PC-3 (cell line): ENCODE measurements at regions not wholly inside any gene's neighbourhood (a gene's known extent, or its start where the extent isn't known, plus 50 kb on each side); places are given as distances from the start of the nearest gene placed in this dataset.

Experiments
- ATAC-seq: fragments of 200-7000 bp; cut with Tn5 transposase; 2 replicates; pipeline ENCODE4 v1.9.1; 2020; ENCODE audit warnings: mild to moderate bottlenecking, moderate library complexity
- BruUV-seq: library from RNA; stranded (reverse); fragments of 400-500 nt; replicated peaks from 2 replicates; lab custom pipeline; 2021; lab: Mats Ljungman, UMichigan
- CTCF ChIA-PET: fragments of 300-600 bp; sonication (Branson Sonifier 250); formaldehyde crosslinking; loops from one replicate; lab custom pipeline; 2022; ENCODE audit warnings: antibody characterized with exemption; lab: Charles Lee
- POLR2A ChIA-PET: fragments of 300-600 bp; sonication (Branson Sonifier 250); formaldehyde crosslinking; loops from one replicate; lab custom pipeline; 2022; ENCODE audit warnings: antibody characterized with exemption; ENCODE audit not compliant: unreplicated experiment; lab: Charles Lee
- DNase-seq: peaks from one replicate; pipeline ENCODE4 v3.0.0-alpha.2; 2015
- H2AFZ ChIP-seq: fragments of 300-600 bp; sonication (generic); 2 replicates; pipeline ENCODE4 v1.6.0; 2016; ENCODE audit warnings: antibody characterized with exemption, low read length
- H3F3A ChIP-seq: fragments of 300-600 bp; sonication (generic); one replicate; pipeline ENCODE4 v1.6.0; 2017; ENCODE audit warnings: antibody characterized with exemption, low read length, control low read depth, mild to moderate bottlenecking; ENCODE audit not compliant: unreplicated experiment
- H3K27ac ChIP-seq: fragments of 300-600 bp; sonication (generic); 2 replicates; pipeline ENCODE4 v1.5.1; 2016; ENCODE audit warnings: mild to moderate bottlenecking, low read length
- H3K27me3 ChIP-seq: fragments of 300-600 bp; sonication (generic); 2 replicates; pipeline ENCODE4 v1.6.1; 2016; ENCODE audit warnings: low read length, mixed read lengths
- H3K36me3 ChIP-seq: fragments of 300-600 bp; sonication (generic); 2 replicates; pipeline ENCODE4 v1.6.1; 2016; ENCODE audit warnings: low read depth, mixed run types, low read length, mixed read lengths
- H3K4me1 ChIP-seq: fragments of 300-600 bp; sonication (generic); 2 replicates; pipeline ENCODE4 v1.5.1; 2016; ENCODE audit warnings: low read length; ENCODE audit not compliant: insufficient read depth
- H3K4me2 ChIP-seq: fragments of 300-600 bp; sonication (generic); 2 replicates; pipeline ENCODE4 v1.6.0; 2016; ENCODE audit warnings: low read length
- H3K4me3 ChIP-seq: fragments of 300-600 bp; sonication (generic); 2 replicates; pipeline ENCODE4 v1.5.1; 2016; ENCODE audit warnings: mild to moderate bottlenecking, low read length, mixed read lengths
- H3K79me2 ChIP-seq: fragments of 300-600 bp; sonication (generic); 2 replicates; pipeline ENCODE4 v1.6.1; 2017; ENCODE audit warnings: low read length, mixed read lengths
- H3K9ac ChIP-seq: fragments of 300-600 bp; sonication (generic); 2 replicates; pipeline ENCODE4 v1.6.0; 2016; ENCODE audit warnings: mild to moderate bottlenecking, low read length
- H3K9me2 ChIP-seq: fragments of 300-600 bp; sonication (generic); replicated peaks from 2 replicates; pipeline ENCODE4 v1.6.1; 2016; ENCODE audit warnings: mixed run types, low read length, mixed read lengths
- H3K9me3 ChIP-seq: fragments of 300-600 bp; sonication (generic); 2 replicates; pipeline ENCODE4 v1.6.1; 2016; ENCODE audit warnings: low read length, mixed read lengths
- H4K20me1 ChIP-seq: fragments of 300-600 bp; sonication (generic); 2 replicates; pipeline ENCODE4 v1.6.1; 2016; ENCODE audit warnings: low read length, mixed read lengths
- CTCF ChIP-seq: fragments of 300-600 bp; sonication (generic); conservative IDR thresholded peaks from 2 replicates; pipeline ENCODE4 v1.5.1; 2017; ENCODE audit warnings: antibody characterized with exemption, low read depth, mild to moderate bottlenecking, low read length
- EZH2 ChIP-seq: fragments of 300-600 bp; sonication (generic); IDR thresholded peaks from one replicate; pipeline ENCODE4 v1.6.1; 2017; ENCODE audit warnings: antibody characterized with exemption, mild to moderate bottlenecking, low read length; ENCODE audit not compliant: unreplicated experiment
- EZH2phosphoT487 ChIP-seq: fragments of 300-600 bp; sonication (generic); IDR thresholded peaks from 2 replicates; pipeline ENCODE4 v1.6.1; 2018; ENCODE audit warnings: mild to moderate bottlenecking, antibody characterized with exemption, low read length, borderline replicate concordance
- intact Hi-C: fragments of 100-400 bp; cut with micrococcal nuclease; formaldehyde crosslinking; loops from 2 replicates; pipeline ENCODE4 v1.9.0; 2023

- intact Hi-C loops, result no loop called here
These were observed 871.0 kb upstream of the CITED2 start for GRCh38 chr6:140245296-140246040.

GRCh38 chr6:140237251-140237650 is 862.8 kb upstream of the CITED2 start:
- no peak overlapping the region for H3K27ac ChIP-seq
- BruUV-seq, result no TSS peak
- ChIA-PET POLR2A (no interaction called here), CTCF (no interaction called here)
- TF ChIP-seq CTCF, result no peak
- TF ChIP-seq EZH2, result no peak
- no peak for TF ChIP-seq EZH2phosphoT487
- no peaks in the 10 kb centered on the region for H3F3A ChIP-seq
- H3K79me2 ChIP-seq, result no peaks in the 10 kb centered on the region
- no peak overlapping the region for H3K9ac ChIP-seq
- H3K27me3 ChIP-seq, result no peaks in the 10 kb centered on the region
- no peak overlapping the region for H2AFZ ChIP-seq
- no peak overlapping the region for H3K4me3 ChIP-seq
- H3K4me2 ChIP-seq, result no peak overlapping the region
- no peak for ATAC-seq
- no peaks in the 10 kb centered on the region for H3K9me2 ChIP-seq
- H3K4me1 ChIP-seq, result no peaks in the 10 kb centered on the region
- H3K36me3 ChIP-seq, result no peaks in the 10 kb centered on the region
- intact Hi-C loops, result no loop called here
- no peaks in the 10 kb centered on the region for H4K20me1 ChIP-seq
- H3K9me3 ChIP-seq, result no peaks in the 10 kb centered on the region
- DNase-seq, result no peak

More at GRCh38 chr6:140245296-140246040, 871.0 kb upstream of the CITED2 start:
- Histone ChIP-seq H3F3A (no peaks in the 10 kb centered on the region), H3K4me3 (no peak overlapping the region), H3K4me1 (no peaks in the 10 kb centered on the region), H3K9me2 (no peaks in the 10 kb centered on the region), H3K9ac (no peak overlapping the region), H2AFZ (no peak overlapping the region), H3K27me3 (no peaks in the 10 kb centered on the region), H4K20me1 (no peaks in the 10 kb centered on the region), H3K9me3 (no peaks in the 10 kb centered on the region), H3K27ac (no peak overlapping the region), H3K4me2 (no peak overlapping the region), H3K36me3 (no peaks in the 10 kb centered on the region), H3K79me2 (no peaks in the 10 kb centered on the region)
- ChIA-PET POLR2A (interaction anchor here (0.6 kb wide), 2 partner anchors 222 to 876 kb away, joined by 3 read pairs; no protein-coding TSS in a partner anchor), CTCF (no interaction called here)
- DNase-seq, result no peak
- TF ChIP-seq EZH2, result no peak
- no peak for TF ChIP-seq CTCF
- TF ChIP-seq EZH2phosphoT487, result no peak
- ATAC-seq, result no peak
- BruUV-seq, result no TSS peak

DNA sequence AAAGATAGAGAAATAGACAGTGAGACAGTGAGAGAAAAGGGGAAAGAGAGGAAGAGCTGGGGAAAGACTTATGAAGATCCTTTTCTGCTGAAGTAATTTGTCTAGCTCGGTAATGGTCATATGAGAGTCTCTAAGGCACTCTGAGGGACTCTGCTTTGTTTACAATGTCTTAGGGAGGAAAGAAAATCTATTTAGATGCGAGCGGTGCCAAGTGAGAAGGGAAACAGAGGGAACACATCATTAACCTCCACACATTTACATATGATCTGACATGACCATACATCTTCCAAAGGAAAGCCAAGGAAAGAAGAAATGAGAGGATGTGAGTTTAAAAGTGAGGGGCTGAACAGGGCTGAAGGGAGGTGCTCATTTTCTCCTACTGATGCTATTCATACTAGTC is 862.3 kb upstream of the CITED2 start:
- H3K27ac ChIP-seq, result no peak overlapping the region
- intact Hi-C loops, result no loop called here
- H3K4me2 ChIP-seq, result no peak overlapping the region
- H2AFZ ChIP-seq, result no peak overlapping the region
- H3K9me2 ChIP-seq, result no peaks in the 10 kb centered on the region
- H3K4me1 ChIP-seq, result no peaks in the 10 kb centered on the region
- BruUV-seq, result no TSS peak
- H3K4me3 ChIP-seq, result no peak overlapping the region
- H3K27me3 ChIP-seq, result no peaks in the 10 kb centered on the region
- no peaks in the 10 kb centered on the region for H3K36me3 ChIP-seq
- no peak overlapping the region for H3K9ac ChIP-seq
- no peaks in the 10 kb centered on the region for H3K9me3 ChIP-seq
- H4K20me1 ChIP-seq, result no peaks in the 10 kb centered on the region
- ATAC-seq, result no peak
- TF ChIP-seq EZH2, result no peak
- TF ChIP-seq EZH2phosphoT487, result no peak
- TF ChIP-seq CTCF, result no peak
- POLR2A ChIA-PET, result no interaction called here
- no peaks in the 10 kb centered on the region for H3F3A ChIP-seq
- CTCF ChIA-PET, result no interaction called here
- H3K79me2 ChIP-seq, result no peaks in the 10 kb centered on the region
- DNase-seq, result no peak
